Adrenal gland (tissue), 9 donors: ENCODE measurements at regions not wholly inside any gene's neighbourhood (a gene's known extent, or its start where the extent isn't known, plus 50 kb on each side); places are given as distances from the start of the nearest gene placed in this dataset.
A peak's percentile ranks its signal among the peaks of the same experiment; 100 is the strongest.

Source experiments
- DNase-seq, 7 donors: peaks; one replicate each; pipeline ENCODE4 v3.0.0-alpha.2; 2019 to 2020
- H3K27ac ChIP-seq, 5 donors: fragments of 200-600 bp; sonication (generic) in 4 of 5; 1 replicate in 3 of 5; 2 replicates in 2 of 5; pipeline versions ENCODE4 v1.5.1 to v1.8.0; 2016 to 2020; ENCODE audit warnings: mild to moderate bottlenecking in 1 of 5
- H3K27me3 ChIP-seq: fragments of 200-600 bp; 2 replicates; pipeline ENCODE4 v1.8.0; 2021
- H3K36me3 ChIP-seq, 2 donors: fragments of 200-600 bp; replicated peaks in 1 of 2; 1 replicate in 1 of 2; 2 replicates in 1 of 2; pipeline versions ENCODE4 v1.5.1 to v1.8.0; 2018 to 2022
- H3K4me1 ChIP-seq, 2 donors: fragments of 200-600 bp; replicated peaks in 1 of 2; 1 replicate in 1 of 2; 2 replicates in 1 of 2; pipeline versions ENCODE4 v1.5.1 to v1.8.0; 2018 to 2021
- H3K4me3 ChIP-seq, 4 donors: fragments of 200-600 bp; sonication (generic) in 3 of 4; one replicate each; pipeline ENCODE4 v1.5.1; 2016 to 2018
- H3K9me3 ChIP-seq, 3 donors: fragments of 200-600 bp; sonication (generic) in 1 of 3; replicated peaks in 1 of 3; 1 replicate in 2 of 3; 2 replicates in 1 of 3; pipeline versions ENCODE4 v1.5.1 to v1.8.0; 2016 to 2021
- POLR2A ChIP-seq, 2 donors: fragments of 450-650 bp; IDR thresholded peaks; one replicate each; pipeline ENCODE4 v1.6.1; 2017; ENCODE audit warnings: antibody characterized with exemption in 2 of 2, mild to moderate bottlenecking in 2 of 2, moderate library complexity in 1 of 2
- WGBS, 4 donors: extraction: QIAGEN DNeasy Blood & Tissue Kit in 2 of 4; methylation state at CpG; one replicate each; pipeline versions ENCODE4 v1.1.5 to v1.1.7; 2013 to 2017; 5-methylcytosine and 5-hydroxymethylcytosine counted together
- intact Hi-C, 2 donors: fragments of 100-400 bp; cut with DNase I; formaldehyde crosslinking; loops; one replicate each; pipeline versions ENCODE4 v1.14.1 to v1.15.0; 2022 to 2023
- TF ChIP-seq, protein P1 (sequence below), 6 experiments: fragments of 450-650 bp in 4 of 6; fragments of 200-600 bp in 2 of 6; sonication (generic) in 1 of 6; IDR thresholded peaks; 1 replicate in 5 of 6; 2 replicates in 1 of 6; pipeline versions ENCODE4 v1.5.1 to v1.8.0; 2016 to 2021; ENCODE audit warnings: antibody characterized with exemption in 6 of 6, mild to moderate bottlenecking in 2 of 6, moderate library complexity in 1 of 6
- donor health status: healthy with polysubstance abuse.
- donor health status: Bipolar disorder and iron deficiency.
- donor health status: DM: yes; HTN: yes; CAD: no.
- donor health status: DM: no; HTN: no; CAD: no.
- donor health status: DM: no; HTN: no; CAD: no.

DNA sequence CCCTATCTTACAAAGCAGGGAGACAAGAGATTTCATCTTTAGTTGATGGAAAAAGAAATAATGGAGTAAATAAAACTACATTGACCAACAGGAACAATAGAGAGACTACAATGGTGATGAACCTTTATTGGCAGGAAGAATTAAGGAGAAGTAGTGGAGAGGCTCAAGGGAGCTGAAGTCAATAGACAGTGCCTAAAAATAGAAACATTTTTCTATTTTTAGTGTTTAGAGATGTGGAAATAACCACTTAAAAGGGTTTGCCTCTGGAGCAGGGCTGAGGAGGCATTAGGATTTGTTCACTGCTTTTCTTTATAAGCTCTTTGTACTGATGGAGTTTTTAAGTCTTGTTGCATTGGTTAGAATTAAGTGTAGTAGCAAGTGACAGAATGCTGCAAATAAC is 98.4 kb upstream of the ERCC6L2 start:
- no peak for TF ChIP-seq POLR2A (IDR thresholded peaks at IDR 0.05)
- TF ChIP-seq, protein P1, sequence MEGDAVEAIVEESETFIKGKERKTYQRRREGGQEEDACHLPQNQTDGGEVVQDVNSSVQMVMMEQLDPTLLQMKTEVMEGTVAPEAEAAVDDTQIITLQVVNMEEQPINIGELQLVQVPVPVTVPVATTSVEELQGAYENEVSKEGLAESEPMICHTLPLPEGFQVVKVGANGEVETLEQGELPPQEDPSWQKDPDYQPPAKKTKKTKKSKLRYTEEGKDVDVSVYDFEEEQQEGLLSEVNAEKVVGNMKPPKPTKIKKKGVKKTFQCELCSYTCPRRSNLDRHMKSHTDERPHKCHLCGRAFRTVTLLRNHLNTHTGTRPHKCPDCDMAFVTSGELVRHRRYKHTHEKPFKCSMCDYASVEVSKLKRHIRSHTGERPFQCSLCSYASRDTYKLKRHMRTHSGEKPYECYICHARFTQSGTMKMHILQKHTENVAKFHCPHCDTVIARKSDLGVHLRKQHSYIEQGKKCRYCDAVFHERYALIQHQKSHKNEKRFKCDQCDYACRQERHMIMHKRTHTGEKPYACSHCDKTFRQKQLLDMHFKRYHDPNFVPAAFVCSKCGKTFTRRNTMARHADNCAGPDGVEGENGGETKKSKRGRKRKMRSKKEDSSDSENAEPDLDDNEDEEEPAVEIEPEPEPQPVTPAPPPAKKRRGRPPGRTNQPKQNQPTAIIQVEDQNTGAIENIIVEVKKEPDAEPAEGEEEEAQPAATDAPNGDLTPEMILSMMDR (IDR thresholded peaks at IDR 0.05): no peak

DNA sequence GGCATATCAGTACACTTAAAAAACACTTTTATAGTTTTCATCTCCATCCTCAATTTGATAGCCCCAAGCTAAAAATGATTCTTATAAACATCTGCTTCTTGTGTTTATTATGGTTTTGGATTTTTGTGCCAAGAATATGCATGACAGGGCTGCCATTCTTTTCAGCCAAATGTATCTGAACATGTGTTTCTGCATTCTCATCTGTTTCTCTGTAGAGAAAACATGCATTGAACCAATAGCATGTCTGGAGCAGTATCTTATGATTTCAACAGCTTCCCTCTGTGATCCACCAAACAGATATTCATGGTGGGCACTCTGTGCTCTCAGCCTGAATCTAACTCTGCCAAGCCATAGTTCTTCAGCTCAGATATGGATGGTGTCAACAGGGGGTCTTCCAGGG is 99.3 kb upstream of the ERCC6L2 start:
- no peak for TF ChIP-seq POLR2A (IDR thresholded peaks at IDR 0.05)
- TF ChIP-seq, protein P1 (IDR thresholded peaks at IDR 0.05): no peak
- Histone ChIP-seq H3K4me3 (no peak overlapping the region), H3K27me3 (no peaks in the 10 kb centered on the region), H3K27ac (no peak overlapping the region), H3K4me1 (peaks cover 0 to 8% of the 10 kb centered on the region in 2 donors), H3K9me3 (no peaks in the 10 kb centered on the region), H3K36me3 (no peaks in the 10 kb centered on the region)
- intact Hi-C loops: no loop called here
- no peak for DNase-seq

More for the DNA sequence above, 98.4 kb upstream of the ERCC6L2 start:
- intact Hi-C loops: no loop called here
- peaks cover 0 to 8% of the 10 kb centered on the region in 2 donors for H3K4me1 ChIP-seq
- H3K36me3 ChIP-seq: no peaks in the 10 kb centered on the region
- DNase-seq: no peak
- H3K27me3 ChIP-seq: no peaks in the 10 kb centered on the region
- no peak overlapping the region for H3K4me3 ChIP-seq
- H3K27ac ChIP-seq: no peak overlapping the region
- no peaks in the 10 kb centered on the region for H3K9me3 ChIP-seq

DNA sequence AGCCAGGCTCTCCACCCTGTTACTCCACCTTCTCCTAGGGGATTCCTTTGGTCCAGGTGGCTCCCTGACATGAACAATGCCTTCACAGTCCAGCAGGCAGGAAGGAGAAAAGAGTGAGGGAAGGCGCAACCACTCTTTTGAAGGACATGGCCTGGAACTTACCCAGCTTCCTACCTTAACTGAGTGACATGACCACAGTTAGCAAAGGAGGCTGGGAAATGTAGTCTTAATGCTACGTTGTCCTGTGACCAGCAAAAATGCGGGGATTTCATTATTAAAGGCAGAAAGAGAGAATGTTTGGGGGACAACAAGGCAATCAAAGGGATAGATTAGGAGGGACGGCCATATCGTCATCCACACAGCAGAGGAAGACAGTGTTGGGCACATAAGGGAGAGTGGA is 100.3 kb upstream of the ERCC6L2 start:
- H3K27me3 ChIP-seq: no peaks in the 10 kb centered on the region
- no peak overlapping the region for H3K4me3 ChIP-seq
- no peak for TF ChIP-seq POLR2A (IDR thresholded peaks at IDR 0.05)
- TF ChIP-seq, protein P1 (IDR thresholded peaks at IDR 0.05): no peak
- no peak overlapping the region for H3K27ac ChIP-seq
- DNase-seq: no peak
- intact Hi-C loops: no loop called here
- WGBS, 4 donors: 90 to 98% (median 97%) methylated on average over 5 of the region's 5 CpGs
- H3K4me1 ChIP-seq: peaks cover 0 to 8% of the 10 kb centered on the region in 2 donors
- no peaks in the 10 kb centered on the region for H3K36me3 ChIP-seq
- no peaks in the 10 kb centered on the region for H3K9me3 ChIP-seq

DNA sequence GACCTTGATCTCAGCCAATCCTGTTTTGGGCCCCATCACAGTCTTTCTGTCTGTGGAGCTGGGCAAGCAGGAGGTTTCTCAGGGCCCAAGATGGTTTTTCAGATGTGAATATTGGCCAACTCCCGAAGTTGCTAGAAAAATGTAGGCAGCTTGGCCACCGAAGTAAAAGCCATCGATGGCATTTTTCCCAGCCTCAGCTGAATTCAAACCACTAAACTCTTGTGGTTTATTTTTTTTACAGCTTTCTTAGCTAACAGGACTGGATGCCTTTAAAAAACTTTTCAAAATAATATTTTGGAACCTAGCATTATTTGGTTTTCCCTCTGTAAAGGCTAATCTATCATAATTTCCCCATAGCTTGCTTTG is 102.5 kb upstream of the ERCC6L2 start:
- WGBS, 4 donors: 62 to 75% (median 71%) methylated on average over 3 of the region's 3 CpGs
- Histone ChIP-seq H3K4me1 (no peaks in the 10 kb centered on the region), H3K36me3 (no peaks in the 10 kb centered on the region), H3K9me3 (no peaks in the 10 kb centered on the region), H3K4me3 (no peak overlapping the region), H3K27me3 (no peaks in the 10 kb centered on the region), H3K27ac (peak overlapping the region in 2 of 5 donors; percentile 5 to 82)
- TF ChIP-seq, protein P1 (IDR thresholded peaks at IDR 0.05): no peak
- TF ChIP-seq POLR2A (IDR thresholded peaks at IDR 0.05): no peak
- DNase-seq: no peak
- intact Hi-C loops: no loop called here
